Stimulated activated naive CD4-positive, alpha-beta T cell treated with Interleukin-2 at 50 U/mL for 16 hours (primary cell): ENCODE measurements at regions not wholly inside any gene's neighbourhood (a gene's known extent, or its start where the extent isn't known, plus 50 kb on each side); places are given as distances from the start of the nearest gene placed in this dataset.

Experiments
- DNase-seq: peaks from one replicate; lab custom pipeline; 2025; lab: John Stamatoyannopoulos, UW

- no peak for DNase-seq
These were observed 451.3 kb downstream of the PMP22 start for GRCh38 chr17:14813649-14814370.

DNA sequence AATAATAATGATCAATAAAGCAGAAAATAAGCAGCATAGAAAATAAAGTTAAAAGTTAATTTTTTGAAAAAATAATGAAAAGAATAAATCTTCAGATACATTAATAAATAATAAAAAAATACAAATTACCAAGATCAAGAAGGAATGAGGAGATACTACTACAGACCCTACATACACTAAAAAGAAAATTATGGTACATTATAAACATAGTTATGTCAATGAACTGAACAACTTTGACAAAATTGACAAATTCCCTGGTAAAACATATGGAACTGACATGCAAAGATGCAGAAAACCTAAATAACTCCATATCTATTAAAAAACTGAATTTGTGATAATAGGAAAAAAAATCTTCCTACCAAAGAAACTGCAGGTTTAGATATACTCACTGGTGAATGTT, 456.7 kb downstream of the PMP22 start:
- DNase-seq = no peak

- no peak for DNase-seq
These were observed 459.8 kb downstream of the PMP22 start for GRCh38 chr17:14805348-14805747.

GRCh38 chr17:14803826-14804225, 461.3 kb downstream of the PMP22 start:
- DNase-seq = no peak

GRCh38 chr17:14797801-14798200, 467.3 kb downstream of the PMP22 start:
- DNase-seq = no peak

GRCh38 chr17:14797021-14797420, 468.1 kb downstream of the PMP22 start:
- no peak for DNase-seq

DNA sequence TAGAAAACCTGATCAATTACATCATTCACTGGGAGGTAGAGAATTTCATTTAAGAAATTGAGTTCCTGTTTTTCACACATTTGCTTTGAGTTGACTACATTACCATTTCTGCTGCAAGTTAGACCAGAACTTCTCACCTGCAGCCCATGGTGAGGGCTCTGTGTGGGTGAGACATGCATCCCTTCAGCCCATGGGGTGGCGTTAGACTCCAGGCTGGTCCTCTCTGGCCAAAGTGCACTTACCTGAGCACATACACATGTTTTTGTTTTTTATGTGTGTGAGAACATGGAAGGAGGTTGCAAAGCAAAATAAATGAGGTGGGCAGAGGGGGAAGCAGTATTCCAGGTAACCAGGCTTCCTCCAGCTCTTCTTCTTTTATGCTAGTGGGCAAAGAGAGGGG, 470.2 kb downstream of the PMP22 start:
- no peak for DNase-seq

DNA sequence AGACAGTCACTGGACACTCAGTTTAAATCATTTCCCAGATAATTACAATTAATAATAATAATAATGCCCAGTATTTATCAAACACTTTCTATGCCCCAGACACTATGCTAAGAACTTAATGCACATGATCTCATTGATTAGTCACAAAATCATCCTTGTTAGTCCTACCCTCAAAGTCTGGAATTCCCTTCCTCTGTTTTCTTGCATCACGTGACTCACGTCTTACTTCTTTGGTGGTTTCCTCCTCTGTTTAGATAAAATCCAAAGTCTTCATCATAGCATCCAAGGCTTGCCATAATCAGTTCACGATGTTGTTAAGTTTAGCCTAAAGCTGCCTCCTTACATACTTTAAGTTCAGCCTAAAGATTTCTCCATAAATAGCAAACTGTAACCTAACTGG, 471.9 kb downstream of the PMP22 start:
- no peak for DNase-seq

- no peak for DNase-seq
These were observed 472.4 kb downstream of the PMP22 start for GRCh38 chr17:14792746-14793145.

DNA sequence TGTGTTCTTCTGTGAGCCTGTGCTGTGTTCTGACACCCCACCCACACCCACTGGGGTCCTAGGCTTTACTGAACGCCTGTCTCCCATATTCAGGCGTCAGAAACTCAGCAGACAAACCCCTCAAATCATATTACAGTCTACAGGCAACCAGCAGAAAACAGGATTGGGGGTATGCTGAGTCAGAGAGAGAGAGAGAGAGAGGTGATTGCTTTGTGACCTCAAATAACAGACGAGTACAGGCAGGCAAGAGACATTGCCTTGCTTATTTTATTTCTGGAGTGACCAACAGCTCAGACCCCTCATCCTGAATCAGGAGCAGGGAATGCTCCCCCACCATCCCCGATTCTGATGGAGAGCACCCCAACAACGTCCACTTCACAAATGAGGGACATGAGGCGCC, 473.9 kb downstream of the PMP22 start:
- no peak for DNase-seq

DNA sequence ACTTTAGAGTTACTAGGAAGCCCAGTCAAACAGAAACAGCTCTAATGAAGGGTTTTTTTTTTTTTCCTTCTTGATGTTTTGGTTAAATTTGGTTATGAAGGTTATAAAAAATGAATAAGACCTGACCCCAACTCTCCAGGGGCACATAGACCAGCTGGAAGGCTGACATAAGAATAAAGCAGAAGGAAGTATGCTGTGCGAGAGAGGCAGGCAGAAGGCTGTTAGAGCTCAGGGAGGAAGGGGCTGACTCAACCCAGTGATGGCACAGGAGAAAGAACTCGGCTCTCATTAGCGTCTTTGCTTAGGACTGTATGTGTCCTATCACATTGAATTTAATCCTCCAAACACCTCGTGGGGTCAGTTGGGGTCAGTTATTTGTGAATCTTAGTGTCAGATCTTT, 474.6 kb downstream of the PMP22 start:
- no peak for DNase-seq

GRCh38 chr17:14784997-14785696, 480.0 kb downstream of the PMP22 start:
- no peak for DNase-seq

DNA sequence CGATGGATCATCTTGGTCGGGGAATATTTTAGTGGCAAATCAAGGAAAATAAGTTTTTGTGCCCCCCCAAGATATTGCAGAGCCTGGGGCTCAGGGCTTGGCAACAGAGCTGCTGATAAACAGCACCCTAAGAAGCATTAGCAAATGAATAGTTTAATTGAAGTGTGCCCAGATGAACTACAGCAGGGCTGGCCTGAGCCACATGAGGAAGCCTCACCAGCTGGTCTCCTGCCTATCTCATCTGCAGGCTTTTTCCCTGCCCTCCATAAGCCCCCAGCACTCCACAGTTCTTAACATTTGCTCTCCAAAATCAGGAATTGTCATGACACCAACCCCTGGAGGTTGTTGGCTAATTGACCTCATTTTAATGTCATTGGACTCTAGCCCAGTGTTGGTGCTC, 480.2 kb downstream of the HS3ST3B1 start:
- DNase-seq = no peak

- DNase-seq = no peak
These were observed 479.3 kb downstream of the HS3ST3B1 start for GRCh38 chr17:14780097-14780651.

GRCh38 chr17:14779241-14779640, 478.4 kb downstream of the HS3ST3B1 start:
- no peak for DNase-seq

DNA sequence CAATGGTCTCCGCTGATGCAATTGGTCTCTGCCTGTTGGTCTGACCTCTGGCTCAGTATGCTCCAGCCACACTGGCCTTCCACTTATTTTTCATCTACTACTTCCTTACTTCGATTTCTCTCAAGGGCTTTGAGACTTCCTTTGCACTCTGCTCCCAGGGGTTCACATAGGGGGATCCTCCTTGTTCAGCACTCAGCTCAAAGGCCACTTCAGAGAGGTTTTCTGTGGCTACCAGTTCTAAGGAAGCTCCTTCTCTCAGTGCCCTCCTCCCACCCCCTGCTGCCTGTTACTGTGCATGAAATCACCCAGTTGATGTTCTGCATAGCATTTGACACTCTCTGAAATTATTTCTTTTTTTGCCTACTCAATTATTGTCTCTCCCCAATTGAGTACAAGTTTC, 476.4 kb downstream of the HS3ST3B1 start:
- DNase-seq = no peak

DNA sequence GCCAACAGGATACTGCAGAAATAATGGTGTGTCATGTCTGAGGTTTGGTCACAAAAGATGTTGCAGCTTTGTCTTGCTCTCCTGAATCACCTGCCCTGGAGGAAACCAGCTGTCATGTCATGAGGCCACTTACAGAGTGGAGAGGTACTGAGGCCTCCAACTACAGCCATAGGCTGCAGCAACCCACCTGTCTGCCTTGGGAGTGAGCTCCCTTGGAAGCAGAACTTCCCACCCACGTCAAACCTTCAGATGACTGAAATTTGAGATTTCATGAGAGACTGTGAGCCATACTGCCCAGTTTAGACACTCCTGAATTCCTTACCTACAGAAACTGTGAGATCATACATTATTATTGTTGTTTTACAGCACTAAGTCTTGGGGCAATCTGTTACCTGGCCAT, 475.9 kb downstream of the HS3ST3B1 start:
- no peak for DNase-seq

- no peak for DNase-seq
These were observed 475.0 kb downstream of the HS3ST3B1 start for GRCh38 chr17:14775731-14776492.

- DNase-seq = no peak
These were observed 473.9 kb downstream of the HS3ST3B1 start for GRCh38 chr17:14774774-14775173.

- no peak for DNase-seq
These were observed 471.9 kb downstream of the HS3ST3B1 start for GRCh38 chr17:14772776-14773175.

- no peak for DNase-seq
These were observed 470.7 kb downstream of the HS3ST3B1 start for GRCh38 chr17:14771543-14771942.

- no peak for DNase-seq
These were observed 468.0 kb downstream of the HS3ST3B1 start for GRCh38 chr17:14768923-14769322.
